Neural progenitor cell (in vitro differentiated cells): ENCODE measurements at regions not wholly inside any gene's neighbourhood (a gene's known extent, or its start where the extent isn't known, plus 50 kb on each side); places are given as distances from the start of the nearest gene placed in this dataset.

Source experiments
- CTCF ChIP-seq: fragments of 200-600 bp; sonication (generic); IDR thresholded peaks from 2 replicates; pipeline ENCODE4 v1.5.1; 2017; ENCODE audit warnings: antibody characterized with exemption, mild to moderate bottlenecking
- EZH2 ChIP-seq: fragments of 200-600 bp; sonication (generic); IDR thresholded peaks from 2 replicates; pipeline ENCODE4 v1.6.1; 2017; ENCODE audit warnings: antibody characterized with exemption, mild to moderate bottlenecking, moderate library complexity

GRCh38 chr15:29919380-29919881 lies 97.2 kb upstream of the TJP1 start:
- TF ChIP-seq CTCF (no peak), EZH2 (no peak)
